ENCODE measurements at regions not wholly inside any gene's neighbourhood (a gene's known extent, or its start where the extent isn't known, plus 50 kb on each side); places are given as distances from the start of the nearest gene placed in this dataset.
"Not testable (repeated sequence)": the region's sequence is repeated elsewhere in the genome, so short reads cannot be mapped to it uniquely, and the experiment has no call there.

GRCh38 chr4:188905248-188905647, 766.0 kb downstream of the TRIML1 start:
- DNase-seq (ENCODE audit: extremely low read depth, low read depth, low spot score) = no peak

- DNase-seq (ENCODE audit: extremely low read depth, low read depth, low spot score) = no peak
Observed at GRCh38 chr4:188911199-188911598, 772.0 kb downstream of the TRIML1 start.

GRCh38 chr4:188911707-188912106, 772.5 kb downstream of the TRIML1 start:
- no peak for DNase-seq (ENCODE audit: extremely low read depth, low read depth, low spot score)

GRCh38 chr4:188915175-188915574, 775.9 kb downstream of the TRIML1 start:
- DNase-seq (ENCODE audit: extremely low read depth, low read depth, low spot score) = no peak

GRCh38 chr4:188918787-188919186, 779.5 kb downstream of the TRIML1 start:
- DNase-seq (ENCODE audit: extremely low read depth, low read depth, low spot score) = no peak

- no peak for DNase-seq (ENCODE audit: extremely low read depth, low read depth, low spot score)
Observed at GRCh38 chr4:188930822-188931221, 791.6 kb downstream of the TRIML1 start.

GRCh38 chr4:188934320-188934962, 795.2 kb downstream of the TRIML1 start:
- DNase-seq (ENCODE audit: extremely low read depth, low read depth, low spot score) = no peak

GRCh38 chr4:188941524-188942119, 802.4 kb downstream of the TRIML1 start:
- no peak for DNase-seq (ENCODE audit: extremely low read depth, low read depth, low spot score)

- DNase-seq (ENCODE audit: extremely low read depth, low read depth, low spot score) = no peak
Observed at GRCh38 chr4:188942606-188943005, 803.4 kb downstream of the TRIML1 start.

- no peak for DNase-seq (ENCODE audit: extremely low read depth, low read depth, low spot score)
Observed at GRCh38 chr4:188949596-188949995, 810.4 kb downstream of the TRIML1 start.

GRCh38 chr4:188955066-188955465, 815.8 kb downstream of the TRIML1 start:
- no peak for DNase-seq (ENCODE audit: extremely low read depth, low read depth, low spot score)

- no peak for DNase-seq (ENCODE audit: extremely low read depth, low read depth, low spot score)
Observed at GRCh38 chr4:188956566-188956965, 817.3 kb downstream of the TRIML1 start.

- DNase-seq (ENCODE audit: extremely low read depth, low read depth, low spot score) = no peak
Observed at GRCh38 chr4:188958346-188958745, 819.1 kb downstream of the TRIML1 start.

- DNase-seq (ENCODE audit: extremely low read depth, low read depth, low spot score) = no peak
Observed at GRCh38 chr4:188959424-188959823, 820.2 kb downstream of the TRIML1 start.

- DNase-seq (ENCODE audit: extremely low read depth, low read depth, low spot score) = no peak
Observed at GRCh38 chr4:188960411-188961093, 821.3 kb downstream of the TRIML1 start.

- no peak for DNase-seq (ENCODE audit: extremely low read depth, low read depth, low spot score)
Observed at GRCh38 chr4:188971125-188971524, 831.9 kb downstream of the TRIML1 start.

- DNase-seq (ENCODE audit: extremely low read depth, low read depth, low spot score) = no peak
Observed at GRCh38 chr4:188975271-188975670, 836.0 kb downstream of the TRIML1 start.

- DNase-seq (ENCODE audit: extremely low read depth, low read depth, low spot score) = no peak
Observed at GRCh38 chr4:188976644-188977115, 837.4 kb downstream of the TRIML1 start.

- not testable (repeated sequence) for DNase-seq (ENCODE audit: extremely low read depth, low read depth, low spot score)
Observed at GRCh38 chr4:188977232-188977631, 838.0 kb downstream of the TRIML1 start.

GRCh38 chr4:188984518-188984917, 845.3 kb downstream of the TRIML1 start:
- no peak for DNase-seq (ENCODE audit: extremely low read depth, low read depth, low spot score)

- DNase-seq (ENCODE audit: extremely low read depth, low read depth, low spot score) = no peak
Observed at GRCh38 chr4:188986271-188986689, 847.0 kb downstream of the TRIML1 start.

GRCh38 chr4:188987011-188987410, 847.8 kb downstream of the TRIML1 start:
- no peak for DNase-seq (ENCODE audit: extremely low read depth, low read depth, low spot score)
